G401 (cell line): ENCODE measurements at regions not wholly inside any gene's neighbourhood (a gene's known extent, or its start where the extent isn't known, plus 50 kb on each side); places are given as distances from the start of the nearest gene placed in this dataset.

ENCODE experiments used
- DNase-seq: peaks from one replicate; pipeline ENCODE4 v3.0.0-alpha.2; 2015; ENCODE audit warnings: low spot score
- in situ Hi-C: cut with HindIII; loops from 2 replicates; pipeline ENCODE4 v1.10.0; 2016; ENCODE audit warnings: low sequenced_read_pairs, mixed read lengths

DNA sequence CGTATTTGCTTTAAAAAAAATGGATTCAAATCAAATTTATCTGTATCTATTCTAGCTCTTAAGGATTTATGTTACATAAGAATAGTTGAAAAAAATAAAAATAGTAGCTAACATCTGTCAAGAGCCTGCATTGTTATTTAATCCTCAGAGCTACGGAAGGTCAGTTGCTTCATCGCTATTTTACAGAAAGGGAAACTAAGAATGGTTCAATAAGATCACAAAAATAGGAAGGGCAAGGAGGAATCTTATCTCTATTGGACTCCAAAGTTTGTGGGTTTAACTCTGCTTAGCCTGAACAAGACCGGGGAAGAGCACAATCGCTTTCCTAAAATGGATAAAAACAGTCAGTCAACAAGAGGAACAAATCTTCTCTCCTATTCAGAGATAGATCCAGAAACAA lies 270.2 kb upstream of the SMIM31 start:
- in situ Hi-C loops: no loop called here

DNA sequence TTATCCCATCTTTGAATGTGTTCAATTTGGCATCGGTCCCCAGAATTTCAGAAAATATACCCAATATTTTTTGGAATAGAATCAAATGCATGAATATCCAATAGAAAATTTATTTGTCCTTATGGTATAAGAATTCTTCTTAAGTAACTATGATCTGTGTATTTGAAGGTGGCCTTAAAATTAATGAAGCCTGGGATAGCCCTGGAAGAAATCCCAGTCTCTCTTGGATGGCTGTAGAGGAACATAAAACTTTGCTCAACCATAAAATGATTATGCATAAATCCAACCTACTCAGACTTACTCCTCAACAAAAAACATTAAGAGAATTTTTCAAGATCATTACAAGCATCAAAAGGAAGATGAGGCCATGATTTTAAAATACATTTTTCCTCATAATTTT lies 269.4 kb upstream of the SMIM31 start:
- in situ Hi-C loops: no loop called here
- no peak for DNase-seq

More for the DNA sequence above, 270.2 kb upstream of the SMIM31 start:
- DNase-seq: no peak

DNA sequence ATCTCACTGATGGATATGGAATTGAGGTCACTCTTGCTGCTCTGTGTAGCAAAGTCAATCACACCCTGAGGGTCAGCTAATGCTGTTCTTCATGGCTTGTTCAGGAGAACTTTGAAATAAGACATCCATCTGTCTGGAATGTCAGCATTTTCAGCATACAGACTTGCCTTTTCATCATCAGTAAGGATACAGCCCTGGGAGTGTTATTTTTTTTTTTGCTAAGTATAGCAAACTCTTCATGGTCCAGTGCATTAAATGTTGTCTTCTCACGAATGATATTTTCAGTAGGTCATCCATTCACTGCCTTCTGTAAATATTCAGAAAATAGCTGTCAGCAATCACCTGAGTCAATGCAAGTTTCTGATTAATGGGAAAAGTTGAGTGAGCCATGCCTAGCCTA lies 268.8 kb upstream of the SMIM31 start:
- no peak for DNase-seq
- in situ Hi-C loops: no loop called here

DNA sequence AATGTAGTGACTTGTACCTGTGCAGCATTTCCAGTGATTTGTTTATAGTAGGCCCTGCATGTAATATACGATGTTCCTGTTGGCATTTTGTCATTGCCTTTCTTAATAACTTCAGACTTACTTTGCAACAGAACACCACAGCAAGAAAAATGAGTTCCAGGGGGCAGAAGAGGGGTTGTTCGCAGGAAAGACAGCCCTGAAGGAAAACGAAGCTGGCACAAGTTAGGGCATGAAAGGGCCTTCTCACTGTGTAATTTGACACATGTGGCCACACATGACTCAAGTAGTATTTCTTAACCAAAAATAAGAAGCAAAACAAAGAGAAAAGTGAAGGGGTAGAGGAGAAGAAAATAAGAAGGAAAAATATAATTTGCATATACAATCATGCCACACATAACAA lies 265.8 kb upstream of the SMIM31 start:
- no peak for DNase-seq
- in situ Hi-C loops: no loop called here

DNA sequence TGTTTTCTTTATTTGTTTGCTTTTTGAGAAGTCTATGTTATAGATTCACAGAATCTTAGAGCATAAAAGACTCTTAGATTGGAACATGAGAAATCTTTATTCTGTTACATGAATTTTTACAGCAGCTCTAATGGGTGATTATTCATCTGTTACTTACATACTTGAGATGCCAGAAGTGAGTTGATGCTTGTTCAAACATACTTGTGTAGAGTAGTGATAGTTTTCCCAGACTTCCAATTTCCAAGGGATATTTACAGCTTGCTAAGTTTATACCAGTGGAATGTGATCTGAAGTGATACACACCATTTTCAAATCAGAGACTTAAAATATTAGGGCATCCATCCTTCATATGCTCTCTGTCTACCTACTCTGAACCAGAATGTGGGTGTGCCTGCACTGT lies 252.9 kb upstream of the SMIM31 start:
- no peak for DNase-seq
- in situ Hi-C loops: no loop called here

DNA sequence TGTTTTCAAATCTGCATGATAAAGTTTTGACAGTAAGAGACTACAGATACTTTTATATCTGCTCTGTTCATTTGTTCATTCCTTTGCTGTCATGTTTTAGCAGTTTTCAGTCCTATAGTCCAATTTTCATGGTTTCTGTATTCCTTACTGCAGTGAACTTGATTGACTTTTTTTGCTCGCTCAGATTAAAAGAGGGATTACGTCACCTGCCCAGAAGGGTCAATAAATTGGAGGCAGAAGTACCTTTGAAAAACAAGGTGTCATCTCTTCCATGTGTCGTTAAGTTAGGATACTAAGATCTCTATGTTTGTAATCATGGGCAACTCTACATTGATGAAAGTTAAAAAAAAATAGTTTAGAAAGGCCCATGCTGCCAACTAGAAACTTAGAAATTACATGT lies 250.1 kb upstream of the SMIM31 start:
- in situ Hi-C loops: no loop called here
- DNase-seq: no peak

DNA sequence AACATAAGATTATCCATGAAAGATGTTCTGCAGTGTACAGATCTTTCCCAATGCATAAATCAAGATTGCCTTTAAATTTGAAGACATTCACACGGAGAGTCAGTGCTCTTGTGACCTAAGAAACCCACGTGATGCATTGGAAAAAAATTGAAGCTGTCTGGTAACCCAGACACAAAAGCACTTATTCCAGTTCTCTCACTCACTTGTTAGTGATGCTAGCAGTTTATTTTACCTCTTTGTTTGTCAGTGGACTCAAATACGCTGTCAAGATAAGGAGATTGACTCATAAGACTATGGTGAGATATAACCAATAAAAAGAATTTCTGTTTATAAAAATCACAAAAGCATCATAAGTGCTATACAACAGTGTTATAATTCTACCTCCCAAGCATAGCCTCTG lies 245.8 kb upstream of the SMIM31 start:
- in situ Hi-C loops: no loop called here
- DNase-seq: no peak

DNA sequence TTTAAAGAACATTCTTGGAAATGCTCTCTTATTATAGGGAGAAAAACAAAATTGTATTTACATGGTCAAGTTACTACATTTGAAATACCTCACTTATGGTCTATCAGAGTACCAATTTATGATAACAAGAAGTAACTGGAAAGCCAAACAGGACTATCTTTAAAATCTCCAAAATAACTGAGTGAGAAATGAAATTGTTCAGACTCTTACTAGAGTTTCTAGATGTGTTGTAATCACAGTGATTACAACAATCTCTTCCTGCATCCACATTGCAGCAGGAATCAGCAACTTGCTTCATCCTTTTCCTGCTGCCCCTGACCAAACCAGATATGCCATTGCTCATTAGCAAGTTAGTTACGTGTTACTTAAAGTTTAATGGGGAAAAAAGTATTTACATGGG lies 245.2 kb upstream of the SMIM31 start:
- in situ Hi-C loops: no loop called here
- DNase-seq: no peak

DNA sequence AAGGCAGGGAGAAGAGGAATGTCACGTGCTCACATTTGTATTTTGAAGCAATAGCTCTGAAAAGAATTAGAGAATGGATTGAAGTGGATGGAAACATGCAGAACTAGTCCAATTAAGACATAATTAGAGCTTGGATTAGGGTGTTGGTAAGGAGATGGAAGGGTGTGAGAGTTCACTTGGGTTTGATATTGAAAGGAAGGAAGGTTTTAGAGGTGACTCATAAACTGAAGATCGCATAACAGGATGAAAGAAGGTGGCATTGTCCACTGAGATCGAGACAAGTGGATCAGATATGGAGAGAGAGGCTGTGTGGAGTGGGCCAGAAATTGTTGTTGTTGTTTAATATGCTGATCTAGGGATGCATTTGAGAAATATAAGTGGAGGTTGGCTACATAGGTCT lies 244.0 kb upstream of the SMIM31 start:
- in situ Hi-C loops: no loop called here
- DNase-seq: no peak

DNA sequence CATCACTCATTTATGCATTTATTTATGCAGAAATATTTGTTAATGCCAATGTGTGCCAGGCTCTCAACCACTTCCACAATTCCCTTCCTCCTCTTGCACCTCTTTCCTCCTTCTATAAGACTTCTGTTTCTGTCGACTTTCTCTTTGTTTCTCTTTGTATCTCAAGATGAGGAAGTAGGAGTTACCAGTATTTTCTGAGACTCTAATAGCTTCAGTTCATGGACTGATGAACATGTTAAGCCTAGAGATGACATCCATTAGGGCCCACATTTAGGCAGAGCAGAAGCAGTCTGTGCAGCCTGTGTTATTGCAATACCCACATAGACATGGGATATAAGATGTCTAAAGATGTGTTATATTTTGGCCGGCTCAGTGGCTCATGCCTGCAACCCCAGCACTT lies 241.8 kb upstream of the SMIM31 start:
- in situ Hi-C loops: no loop called here
- no peak for DNase-seq

DNA sequence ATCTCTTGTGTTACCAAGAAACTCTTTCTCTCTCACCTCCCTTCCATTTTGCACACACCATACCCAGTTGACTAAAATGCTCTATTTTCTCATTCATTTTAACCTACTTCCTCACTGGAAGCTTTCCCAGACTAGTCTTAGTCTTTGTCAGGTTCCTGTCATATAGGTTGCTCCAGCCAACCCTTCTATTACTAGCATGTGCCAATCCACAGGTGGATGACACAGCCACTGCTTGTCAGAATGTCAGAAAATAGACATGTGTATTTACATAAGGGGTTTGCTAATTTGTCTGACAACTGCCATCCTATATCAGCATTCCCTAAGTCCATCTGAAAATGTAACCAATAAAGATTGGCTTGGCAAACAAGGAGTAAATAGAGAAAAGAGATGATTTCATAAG lies 239.2 kb upstream of the SMIM31 start:
- no peak for DNase-seq
- in situ Hi-C loops: no loop called here

DNA sequence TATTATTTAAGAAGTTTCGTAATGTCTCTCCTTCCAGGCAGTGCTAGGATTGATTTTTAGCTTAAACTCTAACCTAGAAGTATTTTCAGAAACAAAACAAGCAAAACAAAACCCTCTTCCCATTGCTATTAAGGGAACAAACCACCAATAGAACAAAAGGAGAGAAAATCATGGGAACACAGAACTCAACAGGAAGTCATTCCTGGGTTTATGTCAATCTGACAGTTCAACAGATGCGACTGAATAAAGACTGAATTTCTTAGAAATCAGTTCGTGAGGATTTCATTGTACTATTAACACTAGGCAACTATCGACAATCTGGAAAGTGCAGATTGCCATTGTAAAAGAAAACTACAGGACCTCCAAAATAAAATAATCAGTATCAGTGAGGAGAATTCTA lies 229.1 kb upstream of the SMIM31 start:
- no peak for DNase-seq
- in situ Hi-C loops: no loop called here

DNA sequence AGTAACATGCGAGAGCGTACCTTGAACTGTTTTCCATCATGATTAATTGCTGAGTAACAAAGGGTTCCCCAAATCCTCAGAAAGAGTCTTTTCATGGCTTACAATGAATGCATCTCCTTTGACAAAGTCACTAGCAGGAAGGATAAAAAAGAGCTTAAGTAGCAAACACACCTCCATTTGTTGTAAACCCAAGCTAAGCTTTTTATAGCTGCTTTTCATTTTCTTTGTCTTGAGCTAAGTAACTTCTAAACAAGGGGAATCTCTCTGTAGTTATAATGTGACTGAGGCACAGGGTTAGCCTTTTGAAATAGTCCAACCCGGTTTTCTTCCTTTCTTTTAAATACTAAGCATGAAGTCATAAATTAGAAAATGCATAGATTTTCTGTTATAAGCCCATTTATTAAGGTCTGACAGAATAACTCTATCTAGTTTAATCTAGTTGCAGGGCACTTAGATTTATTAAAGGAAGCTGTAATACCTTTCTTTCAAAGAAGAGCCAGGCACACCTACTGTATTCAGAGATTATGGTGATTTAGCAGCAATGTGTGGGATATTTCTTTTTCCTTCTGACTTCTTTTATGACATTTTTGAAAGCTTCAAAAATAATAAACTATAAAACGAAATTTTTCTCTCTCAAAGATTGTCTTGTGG lies 226.9 kb upstream of the SMIM31 start:
- in situ Hi-C loops: no loop called here
- DNase-seq: no peak

DNA sequence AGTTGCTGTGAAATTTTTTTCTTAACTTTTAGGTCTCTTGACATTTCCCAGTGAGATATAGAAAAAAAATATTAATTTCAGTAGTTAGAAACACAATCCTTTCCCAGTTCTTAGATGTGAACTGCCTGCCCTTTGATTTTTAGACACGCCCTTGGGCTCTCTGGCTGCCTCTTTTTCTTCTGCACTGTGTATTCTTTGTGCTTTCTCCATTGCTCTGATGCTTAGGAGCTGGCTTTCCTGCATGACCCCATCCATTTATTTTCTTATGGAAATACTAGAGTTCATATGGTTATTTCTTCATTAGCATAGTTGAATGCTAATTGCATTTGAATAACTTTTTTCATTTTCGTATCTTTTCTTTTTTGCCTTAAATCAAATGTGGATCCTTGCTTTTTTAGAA lies 224.9 kb upstream of the SMIM31 start:
- in situ Hi-C loops: no loop called here
- no peak for DNase-seq

DNA sequence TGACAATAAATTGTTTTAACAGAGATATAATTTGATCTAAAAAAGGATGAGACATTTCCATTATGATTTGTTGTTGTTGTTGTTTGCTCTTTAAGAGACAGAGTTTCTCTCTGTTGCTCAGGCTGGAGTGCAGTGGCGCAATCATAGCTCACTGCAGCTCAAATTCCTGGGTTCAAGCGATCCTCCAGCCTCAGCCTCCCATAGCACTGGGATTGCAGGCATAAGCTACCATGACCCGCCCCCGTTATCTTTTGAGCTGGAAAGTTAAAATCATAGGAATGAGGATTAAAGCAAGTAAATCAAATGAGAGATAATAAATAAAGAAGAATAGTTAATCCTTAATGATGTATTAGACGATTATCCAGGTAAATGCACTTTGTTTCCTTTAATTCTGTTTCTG lies 224.4 kb upstream of the SMIM31 start:
- in situ Hi-C loops: no loop called here
- DNase-seq: no peak

DNA sequence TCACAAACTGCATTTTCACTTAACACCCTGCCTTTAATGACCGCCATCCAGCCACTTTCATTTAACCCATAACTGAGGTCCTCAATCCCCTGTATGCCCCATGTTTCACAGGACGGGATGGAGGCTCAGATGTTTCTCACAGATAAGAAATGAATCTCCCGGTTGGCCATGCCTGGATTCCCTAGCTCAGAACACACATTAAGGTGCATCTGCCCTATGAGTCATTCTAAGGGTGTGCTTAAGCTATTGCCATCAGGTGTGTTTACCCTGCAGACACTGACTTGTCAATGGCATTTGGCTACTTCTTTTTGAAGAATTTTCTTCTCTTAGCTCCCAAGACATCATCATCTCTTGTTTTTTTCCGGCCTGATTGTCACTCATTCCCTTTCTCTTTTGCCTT lies 222.6 kb upstream of the SMIM31 start:
- in situ Hi-C loops: no loop called here

DNA sequence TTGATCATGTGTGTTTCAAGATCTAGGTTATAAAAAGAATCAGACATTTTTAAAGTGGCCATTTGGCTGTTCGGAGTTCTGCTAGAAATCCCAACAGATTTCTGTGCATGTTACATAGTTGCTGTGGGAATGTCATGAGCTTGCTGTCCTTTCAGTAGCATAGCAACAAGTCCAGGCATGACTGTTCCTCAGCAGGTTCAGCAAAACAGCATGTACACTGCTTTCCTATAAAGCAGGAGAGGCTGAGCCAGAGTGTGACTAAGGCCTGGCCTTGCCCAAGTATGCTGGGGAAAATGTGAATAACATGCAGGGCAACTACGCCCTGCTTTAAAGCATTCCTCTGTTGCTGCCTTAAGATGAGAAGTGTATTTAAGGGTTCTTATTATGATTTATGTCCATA lies 217.1 kb upstream of the SMIM31 start:
- DNase-seq: no peak
- in situ Hi-C loops: no loop called here

More for the DNA sequence above, 222.6 kb upstream of the SMIM31 start:
- DNase-seq: no peak

DNA sequence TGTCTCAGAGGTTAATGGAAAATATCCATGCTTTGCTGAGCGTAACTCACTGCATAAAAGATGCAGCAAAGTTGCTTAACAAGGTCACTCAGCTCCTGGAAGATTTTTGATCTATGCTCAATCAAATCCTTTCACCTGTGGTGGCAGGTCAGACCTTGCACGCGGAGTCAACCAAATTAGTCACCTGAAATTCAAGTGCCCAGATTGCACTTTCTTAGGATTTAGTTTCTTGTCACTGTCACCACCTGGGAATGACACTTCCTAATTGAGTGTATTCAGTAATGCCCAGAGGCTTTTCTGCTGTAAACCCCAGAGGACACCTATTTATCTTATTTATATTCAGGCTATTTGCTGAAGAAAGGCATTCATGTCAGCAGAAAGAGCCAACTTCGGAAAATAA lies 215.8 kb upstream of the SMIM31 start:
- in situ Hi-C loops: no loop called here
- DNase-seq: no peak

DNA sequence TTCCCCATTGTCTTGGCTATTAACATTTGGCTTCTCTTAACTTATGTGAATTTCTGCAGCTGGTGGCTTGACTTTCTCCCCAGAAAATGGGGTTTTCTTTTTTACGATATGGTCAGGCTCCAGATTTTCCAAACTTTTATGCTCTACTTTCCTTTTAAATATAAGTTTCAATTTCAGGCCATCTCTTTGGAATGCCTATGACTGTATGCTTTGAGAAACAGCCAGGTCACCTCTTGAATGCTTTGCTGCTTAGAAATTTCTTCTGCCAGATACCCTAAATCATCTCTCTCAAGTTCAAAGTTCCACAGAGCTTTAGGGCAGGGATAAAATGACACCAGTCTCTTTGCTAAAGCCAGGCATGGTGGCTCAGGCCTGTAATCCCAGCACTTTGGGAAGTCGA lies 212.9 kb upstream of the SMIM31 start:
- in situ Hi-C loops: no loop called here
- DNase-seq: no peak

DNA sequence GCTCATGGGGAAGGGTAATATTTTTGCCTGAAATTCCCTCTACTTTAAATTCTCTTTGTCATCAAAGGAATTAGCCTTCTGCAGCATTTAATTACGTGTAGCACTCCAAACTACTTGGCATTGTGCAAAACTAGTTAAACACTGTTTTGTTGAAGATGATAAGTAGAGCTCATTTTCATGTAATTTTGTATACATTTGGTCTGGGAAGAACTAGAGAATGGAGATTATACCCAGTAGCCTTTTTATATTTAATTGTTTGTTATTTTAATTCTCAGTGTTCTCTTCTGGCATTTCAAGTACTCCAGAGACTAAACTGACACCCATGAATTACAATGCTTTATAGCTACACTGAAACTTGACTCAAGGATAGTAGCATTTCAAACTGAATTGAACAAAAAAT lies 211.5 kb upstream of the SMIM31 start:
- in situ Hi-C loops: no loop called here
- DNase-seq: no peak

DNA sequence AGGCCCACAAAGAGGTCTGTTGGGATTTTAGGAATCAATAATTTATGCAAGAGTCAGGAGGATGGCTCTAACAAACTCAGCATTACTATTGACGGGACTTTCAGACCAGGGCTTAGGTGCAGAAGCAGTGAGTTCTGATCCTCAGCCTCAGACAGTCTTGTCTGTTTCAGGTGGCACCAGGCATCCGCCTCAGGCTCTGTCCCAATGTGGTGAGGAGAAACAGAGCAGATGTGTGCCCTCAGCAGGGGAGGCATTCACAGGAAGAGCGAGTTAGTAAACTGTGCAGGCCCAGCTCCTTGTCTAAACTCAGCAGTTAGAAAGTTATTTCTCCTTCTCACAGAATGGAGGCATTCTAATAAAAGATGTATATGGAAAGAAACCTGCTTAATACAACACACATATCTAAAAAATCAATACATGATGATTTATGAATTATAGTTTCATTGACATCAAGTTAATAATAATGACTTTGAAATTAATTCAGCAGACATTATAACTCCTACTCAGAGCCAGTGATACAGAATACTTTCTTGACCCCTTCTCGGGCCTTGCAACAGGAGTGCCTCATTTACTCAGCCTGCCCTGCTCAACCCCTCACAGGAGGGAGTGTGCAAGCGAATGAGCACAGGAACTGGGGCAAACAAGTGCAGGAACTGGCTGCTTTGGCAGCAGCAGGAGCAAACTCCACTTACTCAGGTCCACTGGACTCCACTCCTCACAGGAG lies 202.8 kb upstream of the SMIM31 start:
- in situ Hi-C loops: no loop called here
- no peak for DNase-seq
